Esophagus muscularis mucosa (tissue), 4 donors: ENCODE measurements at regions not wholly inside any gene's neighbourhood (a gene's known extent, or its start where the extent isn't known, plus 50 kb on each side); places are given as distances from the start of the nearest gene placed in this dataset.

Source experiments
- CTCF ChIP-seq, 3 experiments: fragments of 200-600 bp in 2 of 3; fragments of 450-650 bp in 1 of 3; sonication (generic) in 2 of 3; IDR thresholded peaks; one replicate each; pipeline ENCODE4 v1.5.1; 2017 to 2019; ENCODE audit warnings: antibody characterized with exemption in 3 of 3, mild to moderate bottlenecking in 2 of 3, moderate library complexity in 1 of 3
- EP300 ChIP-seq: sonication (generic); formaldehyde crosslinking; IDR thresholded peaks from one replicate; pipeline ENCODE4 v1.6.1; 2017; ENCODE audit warnings: antibody characterized with exemption
- POLR2AphosphoS5 ChIP-seq, 2 donors: sonication (generic); formaldehyde crosslinking; IDR thresholded peaks; one replicate each; pipeline ENCODE4 v1.6.1; 2017; ENCODE audit warnings: antibody characterized with exemption in 2 of 2

DNA sequence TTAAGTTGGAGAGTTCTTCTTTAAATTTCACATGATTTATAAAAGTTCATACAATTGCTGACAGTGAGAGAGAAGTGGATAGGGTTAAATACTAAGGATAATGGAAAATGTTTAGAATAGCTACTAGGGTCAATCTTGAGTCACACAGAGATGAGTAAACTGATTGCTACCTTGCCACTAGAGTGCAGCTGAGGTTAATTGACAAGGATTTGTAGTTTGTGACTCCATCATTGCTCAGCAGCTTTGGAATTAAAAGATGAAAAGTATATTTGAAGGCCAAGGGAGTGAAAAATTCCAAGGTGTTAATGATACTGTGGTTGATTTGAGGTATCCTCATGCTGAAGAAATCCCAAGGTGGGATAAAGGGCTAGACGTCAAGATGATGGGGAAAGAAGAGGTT, 524.0 kb downstream of the UTRN start:
- no peak for TF ChIP-seq CTCF (IDR thresholded peaks at IDR 0.05)
- TF ChIP-seq EP300 = no peak
- TF ChIP-seq POLR2AphosphoS5 (IDR thresholded peaks at IDR 0.05) = no peak
